GM13977 (cell line): ENCODE measurements at regions not wholly inside any gene's neighbourhood (a gene's known extent, or its start where the extent isn't known, plus 50 kb on each side); places are given as distances from the start of the nearest gene placed in this dataset.
"Not testable (repeated sequence)": the region's sequence is repeated elsewhere in the genome, so short reads cannot be mapped to it uniquely, and the experiment has no call there.

ENCODE experiments used
- DNase-seq: peaks from one replicate; pipeline ENCODE4 v3.0.0; 2012; ENCODE audit warnings: low spot score
- in situ Hi-C: fragments of 300-500 bp; cut with MboI; formaldehyde crosslinking; loops from one replicate; pipeline ENCODE4 v1.12.0; 2022; ENCODE audit warnings: low sequenced_read_pairs, low pct_unique_long_range_greater_than_20kb, mixed read lengths, inconsistent platforms; ENCODE audit not compliant: unreplicated experiment
- TF ChIP-seq, protein P1 (sequence below): IDR thresholded peaks from 2 replicates; pipeline ENCODE4 v1.5.1; 2012; ENCODE audit warnings: mild to moderate bottlenecking, control low read depth; ENCODE audit not compliant: insufficient read depth; ENCODE audit errors: extremely low read depth, missing control alignments

DNA sequence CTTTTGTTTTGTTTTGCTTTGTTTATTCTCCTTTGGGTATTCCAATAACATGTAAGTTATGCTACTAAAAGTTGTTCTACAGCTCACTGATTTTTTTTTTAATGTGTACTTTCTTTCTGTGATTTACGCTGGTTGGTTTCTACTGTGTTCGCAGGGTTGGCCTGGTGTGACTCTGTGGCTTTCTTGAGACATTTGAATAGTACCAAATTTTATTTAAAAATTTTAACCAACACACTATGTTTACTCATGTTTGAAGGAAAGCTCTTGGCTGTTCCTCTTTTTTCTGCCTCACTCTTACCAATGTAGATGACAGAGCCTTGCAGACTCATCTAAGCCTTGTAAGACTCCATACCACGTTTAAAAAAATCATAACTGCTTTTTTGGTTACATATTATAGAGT, 1784.9 kb upstream of the DEFB115 start:
- TF ChIP-seq, protein P1, sequence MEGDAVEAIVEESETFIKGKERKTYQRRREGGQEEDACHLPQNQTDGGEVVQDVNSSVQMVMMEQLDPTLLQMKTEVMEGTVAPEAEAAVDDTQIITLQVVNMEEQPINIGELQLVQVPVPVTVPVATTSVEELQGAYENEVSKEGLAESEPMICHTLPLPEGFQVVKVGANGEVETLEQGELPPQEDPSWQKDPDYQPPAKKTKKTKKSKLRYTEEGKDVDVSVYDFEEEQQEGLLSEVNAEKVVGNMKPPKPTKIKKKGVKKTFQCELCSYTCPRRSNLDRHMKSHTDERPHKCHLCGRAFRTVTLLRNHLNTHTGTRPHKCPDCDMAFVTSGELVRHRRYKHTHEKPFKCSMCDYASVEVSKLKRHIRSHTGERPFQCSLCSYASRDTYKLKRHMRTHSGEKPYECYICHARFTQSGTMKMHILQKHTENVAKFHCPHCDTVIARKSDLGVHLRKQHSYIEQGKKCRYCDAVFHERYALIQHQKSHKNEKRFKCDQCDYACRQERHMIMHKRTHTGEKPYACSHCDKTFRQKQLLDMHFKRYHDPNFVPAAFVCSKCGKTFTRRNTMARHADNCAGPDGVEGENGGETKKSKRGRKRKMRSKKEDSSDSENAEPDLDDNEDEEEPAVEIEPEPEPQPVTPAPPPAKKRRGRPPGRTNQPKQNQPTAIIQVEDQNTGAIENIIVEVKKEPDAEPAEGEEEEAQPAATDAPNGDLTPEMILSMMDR = no peak
- in situ Hi-C loops = no loop called here
- no peak for DNase-seq

DNA sequence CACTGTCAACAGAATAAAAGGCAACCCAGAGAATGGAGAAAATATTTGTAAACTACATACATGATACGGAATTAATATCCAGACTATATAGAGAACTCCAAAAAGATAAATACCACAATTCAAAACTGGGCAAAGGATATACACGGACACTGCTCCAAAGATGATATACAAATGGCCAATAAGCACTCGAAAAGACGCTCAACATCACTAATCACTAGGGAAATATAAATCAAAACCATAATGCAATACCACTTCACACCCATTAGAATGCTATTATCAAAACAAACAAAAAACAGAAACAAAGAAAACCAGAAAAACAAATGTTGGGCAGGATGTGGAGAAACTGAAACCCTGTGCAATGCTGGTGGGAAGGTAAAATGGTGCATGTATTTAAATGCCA, 1764.6 kb upstream of the DEFB115 start:
- in situ Hi-C loops, DNase-seq: not testable (repeated sequence)

DNA sequence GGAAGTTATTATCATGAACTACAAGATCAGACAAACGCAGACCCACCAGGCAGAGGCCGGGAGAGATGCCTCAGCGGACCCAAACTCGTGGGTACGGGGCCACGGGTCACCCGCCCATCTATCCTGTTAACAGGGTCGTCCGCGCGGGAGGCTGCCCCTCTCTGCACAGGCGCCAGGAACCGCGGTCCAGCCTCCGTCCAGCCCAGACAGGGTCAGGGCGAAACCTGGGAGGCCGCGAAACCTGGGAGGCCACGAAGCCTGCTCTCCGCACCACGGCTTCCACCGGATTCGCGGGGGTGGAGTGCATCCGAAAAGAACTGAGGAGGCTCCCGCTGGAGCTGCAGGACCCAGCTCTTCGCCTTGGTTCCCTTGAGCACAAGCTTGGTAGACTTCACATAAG, 1760.7 kb upstream of the DEFB115 start:
- in situ Hi-C loops = not testable (repeated sequence)

DNA sequence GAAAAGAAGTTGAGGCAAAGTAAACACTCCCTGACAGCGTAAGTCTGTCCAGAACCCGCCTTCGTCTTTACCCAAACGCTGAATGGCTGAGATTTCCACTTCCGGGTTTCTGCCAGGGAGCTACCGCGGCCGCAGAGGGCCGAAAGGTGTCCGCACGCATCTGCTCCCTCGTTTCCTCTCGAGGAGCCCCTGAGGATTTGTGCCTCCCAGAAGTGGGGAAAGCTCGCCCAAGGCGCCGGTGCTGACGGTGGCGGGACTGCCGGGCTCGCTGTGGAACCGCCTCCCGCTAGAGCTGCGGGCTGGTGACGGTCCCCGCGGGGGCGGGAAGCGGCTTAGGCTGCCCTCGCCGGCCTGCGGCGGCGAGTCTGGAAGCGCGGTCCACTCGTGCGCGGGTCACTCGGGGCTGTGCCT, 1760.2 kb upstream of the DEFB115 start:
- in situ Hi-C loops = no loop called here
- TF ChIP-seq, protein P1 = no peak
- peak; percentile 13 for DNase-seq

More for the DNA sequence above, 1760.7 kb upstream of the DEFB115 start:
- DNase-seq = not testable (repeated sequence)

DNA sequence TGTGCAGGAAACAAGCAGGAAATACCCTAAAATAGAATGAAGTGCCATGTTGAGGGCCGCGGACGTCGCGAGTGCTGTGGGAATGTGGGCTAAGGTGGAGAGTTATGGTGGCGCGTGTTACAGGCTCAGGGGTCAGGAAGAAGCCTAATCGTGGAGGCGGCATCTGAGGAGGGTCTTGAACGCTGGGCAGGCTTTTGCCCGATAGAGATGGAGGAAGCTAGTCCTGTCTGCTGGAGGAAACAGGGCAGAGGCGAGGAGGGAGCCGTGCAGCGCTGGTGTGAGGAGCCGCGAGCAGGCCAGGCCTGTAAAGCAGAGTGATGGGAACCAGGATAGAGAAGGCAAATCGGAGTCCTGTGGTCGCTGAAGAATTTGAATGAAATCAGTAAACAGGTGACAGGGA, 1759.8 kb upstream of the DEFB115 start:
- DNase-seq, in situ Hi-C loops: not testable (repeated sequence)

DNA sequence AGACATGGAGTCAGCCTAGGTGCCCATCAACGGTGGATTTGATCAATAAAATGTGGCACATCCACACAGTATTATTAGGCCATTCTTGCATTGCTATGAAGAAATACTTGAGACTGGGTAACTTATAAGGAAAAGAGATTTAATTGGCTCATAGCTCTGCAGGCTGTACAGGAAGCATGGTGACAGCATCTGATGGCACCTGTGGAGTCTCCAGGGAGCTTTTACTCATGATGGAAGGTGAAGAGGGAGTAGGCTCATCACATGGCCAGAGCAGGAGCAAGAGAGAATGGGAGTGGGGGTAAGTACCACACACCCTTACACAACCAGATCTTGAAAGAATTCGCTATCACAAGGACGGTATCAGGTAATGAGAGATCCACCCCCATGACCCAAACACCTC, 1756.7 kb upstream of the DEFB115 start:
- DNase-seq, in situ Hi-C loops: not testable (repeated sequence)

DNA sequence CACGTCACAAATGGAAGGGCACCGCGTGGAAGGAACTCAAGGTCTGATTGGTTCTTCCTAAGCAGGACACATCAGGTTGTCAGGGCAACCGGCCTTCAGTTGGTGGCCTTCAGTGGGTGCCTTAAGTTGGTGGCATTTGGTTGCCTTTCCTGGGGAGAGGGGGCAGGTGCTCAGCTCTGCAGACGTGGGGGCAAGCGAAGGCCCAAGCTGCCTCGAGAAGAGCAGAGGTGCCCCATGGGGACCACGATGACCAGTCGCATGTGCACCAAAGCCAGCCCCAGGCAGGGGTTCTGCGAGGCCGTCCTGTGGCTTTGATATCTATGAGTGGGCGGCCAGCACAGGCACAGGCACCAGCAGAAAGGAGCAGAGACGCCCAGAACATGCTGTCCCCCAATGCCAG, 1742.8 kb upstream of the DEFB115 start:
- DNase-seq, in situ Hi-C loops: not testable (repeated sequence)

DNA sequence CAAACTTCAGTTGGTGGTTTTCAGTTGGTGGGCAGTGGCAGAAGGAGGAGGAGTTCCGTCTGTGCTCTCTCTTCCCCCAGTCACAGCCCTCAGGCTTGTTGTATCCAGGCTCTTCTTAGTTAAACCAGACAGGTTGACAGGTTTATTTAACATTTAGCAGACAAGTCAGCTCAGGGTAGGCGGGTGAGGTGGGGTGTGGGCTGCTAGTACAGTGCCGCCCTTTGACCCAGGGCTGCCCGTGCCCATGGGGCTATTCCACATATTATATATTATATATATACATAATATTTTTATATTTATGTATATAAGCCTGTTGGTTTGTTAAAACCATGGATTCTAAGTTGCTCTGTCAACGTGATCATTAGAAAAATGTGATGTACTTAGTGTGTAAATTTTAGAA, 1740.6 kb upstream of the DEFB115 start:
- in situ Hi-C loops, DNase-seq: not testable (repeated sequence)

DNA sequence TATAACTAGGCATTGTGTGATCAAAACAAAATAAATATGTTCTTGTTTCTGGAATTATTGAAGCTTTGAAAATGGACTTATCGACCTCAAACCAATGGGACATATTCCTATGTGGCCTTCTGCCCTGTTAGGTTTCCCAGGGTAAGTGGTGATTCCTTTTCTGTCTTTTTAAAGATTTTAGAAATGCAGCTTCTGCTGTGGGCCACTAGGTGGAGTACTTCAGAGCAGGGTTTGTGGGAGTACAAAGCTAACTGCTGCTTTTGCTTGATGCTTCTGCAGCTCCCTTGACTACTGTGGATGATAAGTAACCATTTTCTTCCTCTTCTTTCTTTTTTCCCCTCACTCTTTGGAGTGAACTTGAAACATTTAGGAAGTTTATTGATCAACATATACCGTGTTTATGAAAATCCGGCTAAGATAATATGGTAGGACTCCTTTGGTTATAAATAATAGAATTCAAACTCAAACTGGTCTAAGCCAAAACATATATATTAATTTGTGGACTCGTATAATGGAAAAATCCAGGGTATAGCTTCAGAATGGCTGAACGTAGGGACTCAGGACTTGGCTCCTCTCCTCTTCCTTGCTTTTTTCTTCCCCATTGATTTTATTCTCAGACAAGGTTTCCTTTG, 1737.7 kb upstream of the DEFB115 start:
- in situ Hi-C loops, DNase-seq: not testable (repeated sequence)
- TF ChIP-seq, protein P1 = peak; percentile 61

DNA sequence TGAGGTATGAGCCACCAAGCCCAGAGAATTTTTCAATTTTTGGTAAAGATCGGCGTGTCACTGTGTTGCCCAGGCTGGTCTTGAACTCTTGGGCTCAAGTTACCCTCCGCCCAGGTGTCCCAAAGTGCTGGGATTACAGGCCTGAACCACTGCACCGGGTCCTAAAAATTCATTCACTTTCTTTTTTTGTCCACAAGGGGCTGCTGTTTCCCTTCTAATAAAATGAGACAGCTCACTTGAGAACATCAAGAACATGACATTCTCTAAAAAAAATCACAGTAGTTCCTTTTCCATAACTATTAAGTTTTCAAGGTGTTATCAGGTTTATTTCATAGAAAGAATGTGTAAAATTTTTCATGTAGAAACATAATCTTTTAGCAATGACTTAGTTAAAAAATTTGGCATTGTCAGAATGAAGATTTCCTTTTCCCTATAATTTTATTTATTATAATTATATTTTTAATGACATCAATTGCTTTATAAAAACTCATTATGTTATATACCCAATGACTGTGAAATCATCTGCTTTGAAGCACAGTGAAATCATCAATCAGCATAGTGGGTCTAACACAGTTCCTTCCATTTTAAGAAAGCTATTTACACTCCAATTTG, 1723.8 kb upstream of the DEFB115 start:
- in situ Hi-C loops = loop anchor here (10.0 kb wide), 1 partner anchor 219 kb away; no protein-coding TSS in a partner anchor
- DNase-seq = not testable (repeated sequence)

DNA sequence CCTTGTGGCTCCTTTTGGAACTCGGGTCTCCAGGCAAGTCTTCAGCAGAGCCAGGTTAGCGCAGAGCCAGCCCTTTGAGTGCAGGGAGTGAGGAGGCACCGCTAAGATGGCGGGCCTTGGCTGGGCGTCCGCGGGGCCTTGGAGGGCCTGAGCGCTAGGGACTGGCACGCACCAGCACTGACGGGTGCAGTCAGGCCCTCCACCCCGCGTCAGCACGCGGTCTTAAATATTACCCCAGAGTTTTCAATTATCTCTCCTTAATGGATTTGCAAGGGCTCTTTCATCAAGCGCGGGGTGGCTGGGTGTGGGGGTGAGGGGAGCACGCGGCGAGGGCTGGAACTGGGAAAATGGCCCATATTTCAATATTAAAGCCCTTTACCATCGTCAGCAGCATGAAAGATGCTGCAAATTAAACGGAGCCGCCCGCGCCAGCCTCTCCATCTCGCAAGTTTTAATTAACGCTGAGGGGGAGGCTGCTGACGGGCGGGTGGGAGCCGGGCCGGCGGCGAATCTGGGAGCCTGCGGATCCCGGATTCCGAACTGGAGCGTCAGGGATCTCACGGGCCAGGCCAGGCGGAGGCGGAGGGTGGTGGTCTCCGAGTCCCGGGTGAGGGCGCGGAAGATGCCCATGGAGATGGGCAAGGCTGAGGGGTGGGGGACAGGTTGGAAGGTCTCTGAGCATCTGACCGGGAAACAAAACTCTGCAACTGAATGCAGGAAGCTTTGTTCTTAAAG, 1690.4 kb upstream of the DEFB115 start:
- in situ Hi-C loops, DNase-seq: not testable (repeated sequence)

More for the DNA sequence above, 1723.8 kb upstream of the DEFB115 start:
- TF ChIP-seq, protein P1 = peak; percentile 37

DNA sequence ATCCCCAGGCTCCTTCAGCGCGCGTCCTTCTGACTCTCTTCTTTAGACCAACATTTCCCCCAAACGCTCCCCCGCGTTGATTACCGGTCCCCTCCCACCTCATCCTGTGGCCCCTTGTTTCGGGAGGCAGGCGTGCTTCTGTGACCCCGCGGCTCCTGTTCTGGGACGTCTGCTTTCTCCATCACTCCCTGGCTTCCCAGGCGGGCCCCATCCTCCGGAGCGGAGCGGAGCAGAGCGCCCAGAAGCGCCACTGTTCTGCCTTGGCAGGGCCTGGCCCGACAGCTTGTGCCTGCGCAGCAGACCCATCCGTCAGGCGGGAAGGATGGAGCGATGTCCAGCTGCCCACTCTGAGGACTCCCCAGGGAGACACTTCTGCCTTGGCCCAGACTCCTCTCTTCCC, 1689.8 kb upstream of the DEFB115 start:
- in situ Hi-C loops = not testable (repeated sequence)
- peak; percentile 2 for DNase-seq

DNA sequence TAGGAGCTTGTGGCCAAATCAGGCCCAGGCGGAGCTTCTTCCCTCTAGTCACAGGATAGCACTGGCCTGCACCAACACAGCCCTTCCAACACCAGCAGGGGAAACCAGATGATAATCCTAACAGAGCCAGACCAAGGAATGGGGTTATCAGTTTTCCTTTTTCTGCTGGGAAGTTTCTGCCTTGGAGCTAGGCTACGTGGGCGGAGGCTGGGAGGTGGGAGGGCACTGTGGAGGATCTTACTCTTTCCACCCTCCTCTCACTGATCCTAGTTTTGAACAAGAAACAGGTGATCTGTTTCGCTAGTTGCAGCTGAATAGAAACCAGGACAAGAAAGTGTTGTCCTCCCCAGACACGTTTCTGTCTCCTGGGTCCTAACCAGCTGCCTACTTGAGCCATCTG, 1687.3 kb upstream of the DEFB115 start:
- DNase-seq, in situ Hi-C loops: not testable (repeated sequence)
